NCI-H2171 treated with DMSO at 0.1 percent for 48 hours (cell line): ENCODE measurements at regions not wholly inside any gene's neighbourhood (a gene's known extent, or its start where the extent isn't known, plus 50 kb on each side); places are given as distances from the start of the nearest gene placed in this dataset.

Experiments used
- DNase-seq: peaks from one replicate; lab custom pipeline; 2025; lab: John Stamatoyannopoulos, UW

DNA sequence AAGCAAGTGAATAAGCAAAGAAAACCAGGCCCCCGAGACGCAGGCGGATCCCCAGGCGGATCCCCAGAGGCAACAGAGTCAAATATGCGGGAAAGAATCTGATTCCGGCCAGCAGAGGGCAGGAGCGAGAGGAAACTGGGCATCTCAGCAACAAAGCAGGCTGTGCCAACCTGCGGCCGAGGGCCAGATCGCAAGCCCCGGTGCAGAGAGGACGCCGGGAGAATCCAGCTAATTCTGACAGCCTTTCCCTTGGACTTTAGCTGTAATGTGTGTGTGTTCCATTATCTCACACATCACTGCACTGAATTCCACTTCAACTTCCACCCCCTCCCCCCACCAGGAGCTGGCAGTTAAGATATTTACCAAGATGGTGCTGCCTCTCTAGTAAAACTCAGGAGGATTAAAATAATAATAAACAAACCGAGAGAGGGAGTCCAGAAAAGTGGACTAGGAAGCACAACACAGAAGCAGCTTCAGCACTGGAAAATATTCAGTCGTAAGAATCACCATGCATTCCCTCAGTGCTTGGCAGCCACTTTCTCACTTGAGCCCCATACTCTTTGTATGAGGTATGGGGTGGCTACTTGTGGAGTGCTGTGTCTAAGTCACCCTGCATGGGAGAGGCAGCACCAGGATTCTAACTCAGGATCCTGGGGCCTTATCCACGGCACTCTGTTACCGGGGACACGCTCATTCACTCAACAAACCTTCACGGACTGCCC, 66.2 kb upstream of the SNX9 start:
- DNase-seq = peak; percentile 88

DNA sequence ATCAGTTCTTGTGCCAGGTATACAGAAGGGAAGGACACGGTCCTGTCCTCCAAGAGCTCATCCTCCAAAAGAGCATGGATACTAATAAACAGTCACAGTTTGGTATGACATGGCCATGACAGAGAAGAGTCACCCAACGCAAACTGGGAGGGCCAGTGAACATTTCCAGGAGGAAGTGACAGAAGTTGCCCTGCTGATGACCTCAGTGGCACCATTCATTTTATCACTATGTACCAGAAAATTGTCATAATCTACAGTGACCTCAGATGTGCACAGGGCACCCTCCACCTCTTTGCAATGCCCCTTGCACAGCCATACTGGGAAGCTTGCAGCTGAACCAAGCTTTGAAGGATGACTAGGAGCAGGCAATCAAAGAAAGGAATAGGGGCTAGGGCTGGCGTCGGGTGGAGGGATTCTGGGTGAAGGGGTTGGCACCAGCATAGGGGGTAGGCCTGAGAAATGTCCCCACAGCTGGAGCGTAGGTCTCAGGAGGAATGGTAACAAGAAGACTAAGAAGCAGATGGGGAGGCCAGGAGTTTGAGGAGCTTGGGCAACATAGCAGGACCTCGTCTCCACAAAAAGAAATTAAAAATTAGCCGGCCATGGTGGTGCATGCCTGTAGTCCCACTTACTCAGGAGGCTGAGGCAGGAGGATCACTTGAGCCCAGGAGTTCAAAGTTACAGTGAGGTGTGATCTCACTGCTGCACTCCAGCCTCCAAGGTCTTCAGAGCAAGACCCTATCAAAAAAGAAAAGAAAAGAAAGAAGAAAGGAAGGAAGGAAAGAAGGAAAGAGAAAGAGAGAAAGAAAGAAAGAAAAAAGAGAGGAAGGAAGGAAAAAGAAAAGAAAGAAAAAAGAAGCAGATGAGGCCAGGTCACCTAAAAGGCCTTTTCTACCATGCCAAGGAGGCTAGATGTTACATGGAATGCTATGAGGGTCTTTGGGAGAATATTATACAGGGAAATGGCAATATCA, 65.3 kb upstream of the SNX9 start:
- no peak for DNase-seq

DNA sequence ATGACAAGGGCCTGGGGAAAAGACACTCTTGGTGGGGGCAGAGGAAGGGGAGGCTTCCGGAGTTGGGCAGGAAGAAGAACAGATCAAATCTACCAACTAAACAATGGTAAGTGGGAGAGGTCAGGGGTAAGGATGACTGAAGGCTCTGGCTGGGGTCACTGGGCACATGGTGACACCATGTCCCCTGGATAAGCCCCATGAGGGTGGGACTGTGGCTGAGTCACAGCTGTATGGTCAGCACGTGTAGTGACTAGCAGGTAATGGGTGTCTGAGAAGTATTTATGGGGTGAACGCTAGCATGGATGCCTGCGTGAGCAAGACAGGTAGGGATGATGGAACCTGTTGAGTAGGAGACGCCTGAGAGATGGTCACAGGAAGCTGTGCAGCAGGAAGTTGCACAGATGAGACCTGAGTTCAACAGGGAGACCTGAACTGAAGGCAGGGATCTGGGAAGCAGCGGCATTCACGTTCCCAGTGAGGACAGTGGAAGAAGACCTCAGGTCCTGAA, 64.5 kb upstream of the SNX9 start:
- DNase-seq = no peak

DNA sequence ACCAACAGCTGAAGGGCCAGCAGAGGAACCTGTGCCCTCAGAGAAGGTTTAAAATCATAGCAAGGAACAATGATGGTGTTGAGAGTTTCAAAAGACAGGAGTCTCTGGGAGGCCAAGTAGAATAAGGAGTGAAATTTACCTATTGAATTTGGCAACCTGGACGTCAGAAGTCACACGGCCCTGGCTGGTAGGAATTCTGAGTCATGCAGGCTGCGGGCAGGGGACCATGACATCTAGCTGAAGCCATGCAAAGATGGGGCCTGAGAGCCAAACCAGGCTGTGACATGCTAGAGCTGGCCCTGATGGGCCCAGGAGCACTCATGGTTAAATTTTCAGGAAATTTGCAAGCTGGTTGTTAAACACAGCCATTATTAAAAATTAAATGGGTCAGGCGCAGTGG, 64.0 kb upstream of the SNX9 start:
- no peak for DNase-seq

DNA sequence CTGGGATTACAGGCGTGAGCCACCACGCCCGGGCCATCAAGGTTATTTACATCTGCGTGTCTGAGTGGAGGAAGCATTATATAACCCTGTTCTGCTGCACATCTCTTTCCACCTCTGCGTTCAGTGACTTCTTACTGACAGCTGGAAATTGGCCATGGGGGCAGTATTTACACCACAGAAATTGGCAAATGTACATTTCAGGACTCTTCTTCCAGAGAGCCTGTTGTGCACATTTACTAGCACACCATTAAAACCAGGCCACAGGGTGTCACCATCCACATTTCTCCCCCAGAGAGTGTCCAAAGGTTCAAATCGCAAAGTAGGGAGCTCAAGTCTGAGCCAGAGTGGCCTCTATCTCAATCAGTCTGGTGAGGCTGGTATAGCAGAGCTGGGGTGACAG, 62.9 kb upstream of the SNX9 start:
- DNase-seq = no peak

DNA sequence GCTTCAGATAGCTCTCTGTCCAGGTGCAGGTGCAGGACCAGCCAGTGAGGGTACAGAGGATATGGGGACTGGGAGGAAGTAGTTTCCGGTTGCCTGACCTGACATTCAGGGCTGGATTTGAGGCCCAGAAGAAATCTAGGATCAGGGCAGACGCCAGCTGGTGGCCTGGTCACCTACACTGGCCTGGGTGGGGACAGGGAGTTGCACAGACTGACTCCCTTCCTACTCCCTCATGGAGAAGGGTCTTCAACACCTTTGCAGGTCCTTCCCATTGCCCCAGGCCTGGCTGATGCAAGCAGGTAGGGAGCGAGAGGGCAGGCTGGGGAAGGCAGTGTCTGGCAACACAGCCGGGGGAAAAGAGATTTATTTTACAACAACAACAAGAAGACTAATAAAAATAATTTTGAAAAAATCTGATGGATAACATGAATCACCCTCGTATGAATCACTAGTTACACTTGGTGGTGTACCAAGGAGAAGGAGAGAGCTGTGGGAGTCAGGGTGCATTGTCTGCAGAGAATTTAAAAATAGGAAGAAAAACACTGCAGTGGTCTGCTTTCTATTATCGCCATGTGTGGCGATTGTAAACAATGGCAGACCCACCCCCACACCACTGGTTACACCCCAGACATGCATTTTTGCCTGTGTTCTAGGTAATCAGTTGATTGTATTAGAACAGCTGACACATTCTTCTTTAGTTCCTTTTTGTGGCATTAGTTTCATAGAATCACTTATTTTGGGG, 62.3 kb upstream of the SNX9 start:
- no peak for DNase-seq

DNA sequence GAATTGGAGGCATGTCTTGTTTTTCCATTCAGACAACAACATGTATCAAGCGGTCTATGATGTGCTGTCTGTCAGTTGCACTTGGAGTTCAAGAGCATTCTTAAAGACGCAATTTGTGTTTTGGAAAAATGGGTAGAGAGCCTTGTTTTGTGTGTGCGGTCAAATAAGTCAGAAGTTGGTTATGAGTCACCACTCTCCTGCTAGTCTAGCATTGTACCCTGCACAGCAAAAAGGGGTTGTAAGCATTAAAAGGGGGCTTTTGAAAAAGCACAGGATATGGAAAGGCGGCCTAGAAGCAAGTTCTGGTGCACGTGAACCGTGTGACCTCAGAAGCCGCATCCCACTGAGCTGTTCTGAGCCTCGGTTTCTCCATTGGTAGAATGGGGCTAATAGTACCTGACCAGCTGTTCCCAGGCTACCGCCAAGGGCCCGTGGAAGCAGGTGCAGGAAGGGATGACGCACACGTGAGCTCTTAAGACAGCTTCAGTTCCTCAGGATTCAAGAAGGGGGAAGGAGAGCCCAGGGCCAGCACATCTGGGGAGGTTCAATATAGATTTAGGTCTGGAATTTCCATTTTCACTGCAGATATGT, 61.6 kb upstream of the SNX9 start:
- DNase-seq = no peak

DNA sequence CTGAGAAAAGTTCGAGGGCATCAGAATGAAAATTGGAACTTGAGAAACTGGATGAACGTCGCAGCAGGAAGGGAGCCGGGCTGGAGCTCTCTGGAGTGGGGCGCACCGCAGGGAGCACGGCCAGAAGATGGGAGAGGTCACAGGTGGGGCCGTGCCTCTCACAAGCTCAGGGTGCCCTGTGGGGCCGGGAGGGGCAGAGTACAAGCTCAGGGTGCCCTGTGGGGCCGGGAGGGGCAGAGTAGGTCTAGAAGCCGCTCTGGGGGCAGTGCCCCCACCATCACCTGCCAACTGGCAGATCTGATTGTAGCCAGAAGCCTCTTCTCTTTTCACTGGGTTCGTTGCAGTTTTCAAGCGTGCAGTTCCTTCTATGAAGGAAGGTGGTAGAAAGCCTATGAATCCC, 61.1 kb upstream of the SNX9 start:
- DNase-seq = no peak

DNA sequence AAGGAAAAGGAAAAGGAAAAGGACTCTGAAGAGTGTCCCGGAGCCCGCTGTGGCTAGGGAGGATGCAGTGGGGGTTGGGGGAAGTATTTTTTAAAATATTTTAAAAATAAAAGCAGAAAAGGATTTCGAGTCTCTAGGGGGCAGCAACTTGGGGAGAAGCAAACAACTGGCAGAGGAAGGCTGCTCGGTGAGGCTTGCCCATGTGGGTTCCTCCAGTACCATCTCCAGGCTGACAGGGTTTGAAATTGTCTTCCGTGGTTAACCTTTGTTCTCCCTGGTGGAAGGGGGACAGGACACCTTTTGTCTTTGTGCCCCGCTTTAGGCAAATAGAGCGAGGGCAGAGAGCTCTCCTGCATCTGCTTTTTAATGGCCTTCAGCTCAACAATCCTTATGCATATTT, 60.4 kb upstream of the SNX9 start:
- DNase-seq = no peak

DNA sequence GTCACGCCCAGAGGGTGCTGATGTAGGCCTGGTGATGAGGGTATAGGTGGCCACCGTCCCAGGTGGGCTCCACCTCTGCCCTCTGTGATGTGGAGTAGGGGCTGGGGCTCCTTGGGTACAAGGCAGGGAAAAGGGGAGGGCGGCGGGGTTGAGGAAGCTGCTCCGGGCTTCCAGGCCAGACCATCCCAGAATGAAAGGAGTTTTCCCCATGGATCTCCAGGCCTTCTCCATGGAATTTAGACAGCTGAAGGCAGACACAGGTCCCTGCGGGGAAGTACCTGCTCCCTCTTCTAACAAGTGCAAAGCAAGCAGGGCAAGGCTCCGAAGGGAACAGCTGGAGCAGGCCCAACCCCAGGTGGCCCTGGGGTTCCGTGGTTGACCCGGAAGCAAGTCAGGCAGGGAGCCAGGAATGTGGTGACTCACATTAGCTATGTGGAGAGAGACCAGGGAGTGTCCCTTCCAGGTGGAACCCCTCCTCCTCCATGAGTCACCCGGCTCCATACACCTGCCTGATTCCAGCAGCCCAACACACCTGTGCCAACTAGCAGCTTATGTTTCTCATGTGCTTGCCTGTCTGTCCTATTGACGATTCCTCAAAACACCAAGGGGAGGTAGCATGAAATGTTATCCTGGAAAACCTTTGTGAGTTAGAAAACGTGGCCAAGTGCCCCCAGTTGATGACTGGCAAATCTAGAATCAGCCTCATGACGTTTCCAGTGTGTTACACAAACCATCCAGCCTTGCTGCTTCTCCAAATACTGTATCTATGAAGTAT, 59.7 kb upstream of the SNX9 start:
- peak; percentile 90 for DNase-seq

DNA sequence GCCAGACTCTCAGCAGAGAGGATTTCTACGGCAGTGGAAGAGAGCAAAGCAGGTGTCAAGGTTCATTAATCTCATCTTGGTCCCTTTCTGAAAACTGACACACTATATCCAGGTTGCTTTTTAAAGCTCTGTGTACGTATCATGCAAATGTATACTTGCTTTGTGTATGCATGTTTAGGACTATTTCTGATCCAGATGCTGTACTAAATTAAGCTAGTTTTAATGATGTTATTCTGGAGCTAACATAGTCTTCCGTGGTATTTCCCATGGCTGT, 59.2 kb upstream of the SNX9 start:
- DNase-seq = no peak

DNA sequence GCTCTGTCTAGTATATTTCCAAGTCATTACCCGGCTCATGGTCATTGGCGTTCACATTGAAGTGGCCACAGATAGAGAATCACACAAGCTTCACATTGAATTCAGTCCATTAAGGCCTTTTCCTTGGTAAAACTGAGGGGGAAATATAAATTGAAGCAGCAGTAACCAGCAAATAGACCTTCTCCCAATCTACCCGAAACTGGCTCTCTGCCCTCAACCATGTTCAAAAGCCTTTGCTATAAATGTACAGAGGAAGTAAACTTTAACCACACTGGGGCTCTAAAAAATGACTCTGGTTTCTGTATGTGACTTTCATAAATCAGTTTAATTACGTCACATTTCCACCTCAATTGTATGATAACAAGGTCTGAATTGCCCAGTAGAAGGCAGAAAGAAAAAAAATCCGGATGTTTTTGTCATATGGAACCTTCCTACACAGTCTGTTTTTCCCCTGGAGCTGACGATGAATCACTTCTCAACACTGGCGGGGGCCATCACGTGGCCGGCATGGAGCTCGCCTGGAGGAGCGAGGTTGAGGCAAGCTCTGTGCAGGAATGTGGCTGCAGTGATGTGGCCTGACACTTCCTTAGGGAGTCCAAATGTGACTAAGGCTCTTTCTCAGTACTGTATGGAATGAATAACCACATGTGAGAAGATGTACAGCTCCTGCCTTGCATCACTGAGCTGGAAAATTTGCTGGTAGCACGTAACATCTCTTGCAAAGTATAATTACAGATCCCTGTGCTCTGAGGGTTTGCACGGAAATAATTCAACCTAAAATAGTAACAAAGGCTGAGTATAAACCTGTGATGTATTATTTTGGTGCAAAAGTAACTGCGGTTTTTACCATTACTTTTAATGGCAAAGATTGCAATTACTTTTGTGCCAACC, 58.6 kb upstream of the SNX9 start:
- peak; percentile 47 for DNase-seq

DNA sequence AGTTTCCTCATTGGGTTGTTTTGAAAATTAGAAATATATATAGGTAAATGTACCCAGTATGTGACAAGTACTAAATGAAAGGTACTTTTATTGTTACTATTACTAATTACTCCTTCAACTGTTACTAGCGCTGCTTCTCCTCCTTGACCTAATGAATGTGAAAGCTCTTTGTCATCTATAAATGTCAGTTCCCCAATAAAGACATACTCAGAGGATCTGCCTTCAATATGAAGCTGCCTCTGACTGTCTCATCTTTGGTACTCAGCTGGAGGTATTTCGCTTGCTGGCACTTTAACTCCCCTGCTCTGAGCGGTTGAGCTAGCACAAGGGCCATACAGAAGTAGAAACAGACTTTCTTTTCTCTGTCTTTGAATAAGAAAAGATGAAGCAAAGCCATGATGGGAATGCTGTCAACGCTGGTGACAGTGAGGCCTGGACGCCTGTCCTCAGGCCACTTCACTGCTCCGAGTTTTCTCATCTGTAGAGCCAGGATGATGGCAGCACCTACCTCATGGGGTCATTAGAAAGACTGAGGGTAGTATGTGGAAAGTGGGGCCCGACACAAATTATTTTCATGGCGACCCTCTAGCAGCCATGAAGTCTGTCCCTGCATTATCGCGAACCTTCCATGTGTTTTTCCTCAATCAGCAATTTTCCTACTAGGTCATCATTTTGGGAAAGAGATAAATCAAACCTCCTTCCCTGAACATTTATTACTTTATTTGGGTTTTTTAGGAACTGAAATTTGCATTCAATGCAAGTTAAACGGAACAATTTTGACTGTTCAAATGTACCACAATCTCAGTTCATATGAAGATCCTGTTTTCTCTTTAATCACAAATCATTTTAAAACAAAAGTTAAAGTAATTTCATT, 55.9 kb upstream of the SNX9 start:
- no peak for DNase-seq

DNA sequence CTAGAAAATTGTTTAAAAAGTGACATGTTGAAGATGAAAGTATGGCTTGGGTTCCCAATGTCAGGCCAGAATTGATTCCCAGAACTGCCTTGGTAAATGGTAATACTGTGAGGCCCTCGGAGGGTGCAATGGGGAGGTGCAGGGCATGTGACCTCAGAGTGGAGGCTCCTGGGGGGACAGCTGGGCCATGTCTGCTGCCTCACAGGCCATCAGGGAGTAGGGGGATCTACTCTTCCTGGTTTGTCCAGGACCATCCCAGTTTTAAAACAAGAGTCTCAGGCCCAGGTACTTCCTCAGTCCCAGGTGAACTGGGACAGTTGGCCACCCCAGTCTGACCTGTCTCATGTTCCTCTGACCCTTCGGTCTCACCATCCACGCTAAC, 55.3 kb upstream of the SNX9 start:
- DNase-seq = no peak

DNA sequence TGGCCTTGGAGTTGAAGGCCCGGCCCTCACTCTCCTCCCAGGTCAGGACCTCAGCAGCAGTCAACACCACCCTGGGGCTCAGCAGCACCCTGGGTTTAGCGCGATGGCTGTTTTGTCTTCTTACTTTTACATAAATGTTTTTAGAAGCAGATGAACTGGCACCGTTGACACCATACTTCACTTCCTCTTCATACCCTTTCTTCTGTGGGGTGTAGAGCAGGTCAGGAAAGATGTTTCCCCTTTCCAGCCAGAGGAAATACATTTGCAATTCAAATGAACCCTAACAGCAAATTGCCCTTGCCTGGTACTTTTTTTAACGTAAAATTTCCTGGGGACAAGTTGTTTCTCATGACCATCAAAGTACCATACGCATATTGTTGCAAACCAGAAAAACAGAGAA, 54.7 kb upstream of the SNX9 start:
- DNase-seq = no peak

DNA sequence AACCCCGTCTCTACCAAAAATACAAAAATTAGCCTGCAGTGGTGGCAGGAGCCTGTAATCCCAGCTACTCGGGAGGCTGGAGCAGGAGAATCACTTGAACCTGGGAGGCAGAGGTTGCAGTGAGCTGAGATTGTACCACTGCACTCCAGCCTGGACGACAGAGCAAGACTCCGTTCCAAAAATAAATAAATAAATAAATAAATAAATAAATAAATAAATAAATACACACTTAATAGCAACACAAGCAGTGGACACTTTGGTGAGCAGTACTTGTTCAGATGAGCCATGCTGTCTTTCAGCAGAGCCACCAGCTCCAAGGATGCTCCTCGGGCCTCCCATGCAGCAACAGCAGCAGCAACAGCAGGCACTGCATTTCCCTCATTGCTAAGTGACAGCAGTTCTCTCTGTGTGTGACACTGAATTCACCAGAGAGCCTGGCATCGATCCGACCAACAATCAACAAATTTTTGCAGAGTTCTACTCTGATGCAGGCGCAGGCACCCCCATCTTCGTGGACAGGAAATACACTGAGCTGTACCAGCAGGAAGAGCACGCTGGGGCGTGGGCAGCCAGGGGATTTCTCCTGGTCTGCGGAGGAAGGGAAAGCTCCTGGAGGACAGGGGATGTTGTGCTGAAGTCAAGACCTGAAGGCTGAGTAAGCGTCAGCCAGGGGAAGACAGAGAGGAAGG, 54.0 kb upstream of the SNX9 start:
- DNase-seq = no peak

DNA sequence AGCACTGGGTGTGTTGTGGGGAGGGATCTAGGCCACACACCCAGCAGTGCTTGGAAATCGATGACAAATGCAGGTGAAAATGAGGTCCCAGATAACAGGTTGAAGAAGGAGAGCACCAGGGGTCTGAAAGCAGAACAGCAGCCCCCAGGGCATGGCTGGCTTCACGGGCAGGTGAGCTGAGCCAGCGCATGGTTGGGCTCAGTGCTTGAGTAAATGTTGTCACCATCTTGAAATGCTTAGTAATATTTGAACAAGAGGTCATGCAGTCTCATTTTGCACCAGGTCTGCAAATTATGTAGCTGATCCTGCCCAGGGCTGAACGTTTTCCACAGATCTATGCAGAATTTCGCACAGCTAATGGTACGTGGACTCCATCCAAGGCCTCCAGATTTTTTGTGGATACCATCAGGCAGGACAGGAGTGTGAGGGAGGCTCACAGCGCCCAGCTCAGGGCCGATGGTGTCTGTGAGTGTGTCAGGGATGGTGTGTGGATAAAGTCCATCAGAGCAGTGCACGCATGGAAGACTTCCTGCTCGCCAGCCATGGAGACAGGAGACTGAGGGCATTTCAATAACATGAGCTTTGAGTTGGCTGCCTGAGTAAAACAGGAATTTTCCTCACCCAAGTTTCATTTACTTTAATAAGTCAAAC, 53.1 kb upstream of the SNX9 start:
- no peak for DNase-seq

DNA sequence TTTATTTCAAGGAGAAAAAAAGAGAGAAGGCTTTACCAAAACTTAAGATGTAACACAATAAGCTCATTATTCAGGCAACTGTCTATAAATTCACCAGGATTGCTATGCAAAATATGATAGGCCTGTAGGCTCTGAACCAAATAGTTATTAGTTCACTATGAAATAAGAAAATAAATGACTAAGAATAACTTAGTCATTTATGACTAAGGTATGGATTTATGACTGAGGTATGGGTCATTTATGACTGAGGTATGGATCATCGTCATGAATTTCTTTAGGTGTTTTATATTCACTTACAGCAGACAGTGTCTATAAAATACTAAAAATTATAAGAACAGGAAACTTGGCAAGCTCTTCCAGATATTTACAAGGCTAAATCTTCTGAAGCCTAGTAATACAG, 52.1 kb upstream of the SNX9 start:
- no peak for DNase-seq
